HG03060 (cell line): ENCODE measurements at regions not wholly inside any gene's neighbourhood (a gene's known extent, or its start where the extent isn't known, plus 50 kb on each side); places are given as distances from the start of the nearest gene placed in this dataset.
"Not testable (repeated sequence)": the region's sequence is repeated elsewhere in the genome, so short reads cannot be mapped to it uniquely, and the experiment has no call there.

Source experiments
- ATAC-seq: cut with Tn5 transposase; IDR thresholded peaks from one replicate; pipeline ENCODE4 v1.9.1; 2021; ENCODE audit warnings: low read depth, moderate number of reproducible peaks; ENCODE audit not compliant: unreplicated experiment

GRCh38 chr18:33826151-33826550, 248.1 kb downstream of the ASXL3 start:
- ATAC-seq = no peak

GRCh38 chr18:33821503-33821902, 243.5 kb downstream of the ASXL3 start:
- no peak for ATAC-seq

DNA sequence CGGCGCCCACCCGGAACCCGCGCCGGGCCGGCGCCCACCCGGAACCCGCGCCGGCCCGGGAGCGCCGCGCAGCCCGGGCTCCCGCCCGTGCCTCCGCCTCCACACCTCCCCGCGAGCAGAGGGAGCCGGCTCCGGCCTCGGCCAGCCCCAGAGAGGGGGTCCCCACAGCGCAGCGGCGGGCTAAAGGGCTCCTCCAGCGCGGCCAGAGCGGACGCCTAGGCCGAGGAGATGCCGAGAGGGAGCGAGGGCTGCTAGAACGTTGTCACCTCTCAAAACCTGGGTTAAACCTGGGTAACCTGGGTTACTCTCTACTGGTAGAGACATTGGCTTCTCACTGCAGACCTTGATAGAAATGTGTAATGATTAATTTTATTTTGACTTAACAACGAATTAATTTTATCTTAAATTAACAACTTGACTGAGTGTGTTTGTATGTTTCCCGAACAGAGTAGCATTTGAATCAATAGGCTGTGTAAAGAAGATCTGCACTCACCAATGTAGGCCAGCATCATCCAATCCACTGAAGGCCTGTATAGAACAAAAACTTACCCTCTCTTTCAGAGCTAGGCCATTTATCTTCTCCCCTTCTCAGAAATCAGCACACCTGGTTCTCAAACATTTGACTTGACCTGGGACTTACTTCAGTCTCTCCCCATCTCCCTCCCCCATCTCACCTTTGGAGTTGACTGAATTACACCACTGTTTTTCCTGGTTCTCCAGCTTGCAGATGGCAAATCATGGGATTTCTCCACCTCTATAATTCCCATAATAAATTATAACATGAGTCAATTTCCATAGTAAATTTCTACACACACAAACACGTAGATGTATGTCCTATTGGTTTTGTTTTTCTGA, 242.7 kb downstream of the ASXL3 start:
- no peak for ATAC-seq

- not testable (repeated sequence) for ATAC-seq
Measured at GRCh38 chr18:33819692-33820343, 241.8 kb downstream of the ASXL3 start.

DNA sequence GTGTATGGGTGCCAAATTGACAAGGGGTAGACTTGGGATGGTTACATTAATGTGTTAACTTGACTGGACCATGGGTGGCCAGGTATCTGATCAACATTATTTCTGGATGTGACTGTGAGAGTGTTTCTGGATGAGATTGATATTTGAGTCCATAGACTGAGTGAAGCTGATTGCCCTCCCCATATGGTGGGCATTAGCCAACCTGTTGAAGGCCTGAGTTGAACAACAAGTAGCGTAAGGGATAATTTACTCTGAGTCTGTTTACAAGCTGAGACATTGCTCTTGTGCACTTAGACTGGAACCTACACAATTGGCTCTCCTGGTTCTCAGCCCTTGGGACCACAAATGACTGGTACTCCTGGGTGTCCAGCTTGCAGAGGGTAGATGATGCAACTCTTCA, 240.1 kb downstream of the ASXL3 start:
- no peak for ATAC-seq

DNA sequence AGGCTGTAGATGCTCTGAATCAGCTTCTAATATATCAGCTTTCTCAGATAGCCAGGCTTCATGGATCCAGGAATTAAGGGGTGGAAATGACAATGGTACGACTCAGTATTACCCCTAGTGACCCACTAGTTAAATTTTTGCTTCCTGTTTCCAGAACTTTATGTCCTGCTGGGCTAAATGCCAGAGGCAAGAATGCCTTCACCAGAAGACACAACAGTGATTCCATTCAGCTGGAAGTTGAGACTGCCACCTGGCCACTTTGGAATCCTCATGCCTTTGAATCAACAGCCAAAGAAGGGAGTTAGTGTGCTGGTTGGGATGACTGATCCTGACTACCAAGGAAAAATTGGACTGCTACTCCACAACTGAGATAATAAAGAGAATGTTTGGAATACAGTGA, 239.1 kb downstream of the ASXL3 start:
- no peak for ATAC-seq

- ATAC-seq = no peak
Measured at GRCh38 chr18:33814546-33814945, 236.5 kb downstream of the ASXL3 start.

- ATAC-seq = no peak
Measured at GRCh38 chr18:33812186-33812585, 234.2 kb downstream of the ASXL3 start.

DNA sequence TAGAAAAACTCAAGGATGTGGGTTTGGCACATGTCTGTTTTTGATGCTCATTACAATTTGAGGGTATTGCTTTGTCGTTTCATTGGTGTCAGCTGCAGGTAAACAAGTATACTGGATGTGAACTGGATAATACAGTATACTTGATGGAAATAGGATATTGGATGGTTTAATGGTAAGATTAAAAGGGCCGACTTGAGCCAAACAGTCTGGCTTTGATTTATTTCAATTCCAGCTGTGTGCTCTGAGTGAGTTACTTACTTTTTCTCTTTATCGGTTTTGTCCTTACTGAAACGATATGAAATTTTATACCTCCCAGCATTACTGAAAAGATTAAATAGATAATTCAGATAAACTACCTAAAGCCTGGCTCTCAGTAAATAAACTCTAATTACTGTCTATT, 227.6 kb downstream of the ASXL3 start:
- no peak for ATAC-seq

DNA sequence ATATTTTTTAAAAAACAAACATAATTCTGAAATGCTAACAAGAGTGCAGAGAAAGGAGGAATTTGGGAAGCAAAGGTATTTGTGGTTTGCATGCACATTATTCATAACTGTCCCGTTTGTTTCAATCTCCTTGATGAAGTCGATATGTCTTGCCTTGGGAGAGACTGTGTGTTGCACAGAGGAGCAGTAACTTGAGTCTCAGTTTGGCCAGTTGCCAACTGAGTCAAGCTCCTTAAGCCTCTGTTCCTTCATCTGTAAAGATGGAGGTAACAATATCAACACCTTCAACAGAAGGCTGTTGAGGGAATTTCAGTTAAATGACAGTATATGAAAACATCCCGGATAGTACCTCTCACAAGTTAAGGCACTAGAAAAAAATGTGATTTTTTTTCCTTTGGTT, 226.2 kb downstream of the ASXL3 start:
- ATAC-seq = no peak

DNA sequence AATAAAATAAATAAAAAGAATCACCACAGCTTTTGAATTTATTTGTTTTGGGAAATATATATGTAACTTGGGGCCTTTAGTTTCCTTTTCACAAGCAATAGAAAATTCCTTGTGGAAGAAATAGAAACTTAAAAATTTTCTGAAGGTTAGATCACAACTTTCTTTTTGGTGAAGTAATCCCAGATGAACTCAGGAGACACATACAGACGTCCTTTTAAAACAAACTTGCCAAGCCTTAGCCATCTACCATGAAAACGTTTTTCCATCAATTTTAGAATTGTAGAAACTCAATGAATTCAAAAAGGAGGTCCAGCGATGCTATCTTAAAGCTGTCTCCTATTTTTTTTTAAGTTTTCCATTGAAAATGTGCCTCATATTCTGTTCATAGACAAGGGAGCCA, 225.6 kb downstream of the ASXL3 start:
- no peak for ATAC-seq

DNA sequence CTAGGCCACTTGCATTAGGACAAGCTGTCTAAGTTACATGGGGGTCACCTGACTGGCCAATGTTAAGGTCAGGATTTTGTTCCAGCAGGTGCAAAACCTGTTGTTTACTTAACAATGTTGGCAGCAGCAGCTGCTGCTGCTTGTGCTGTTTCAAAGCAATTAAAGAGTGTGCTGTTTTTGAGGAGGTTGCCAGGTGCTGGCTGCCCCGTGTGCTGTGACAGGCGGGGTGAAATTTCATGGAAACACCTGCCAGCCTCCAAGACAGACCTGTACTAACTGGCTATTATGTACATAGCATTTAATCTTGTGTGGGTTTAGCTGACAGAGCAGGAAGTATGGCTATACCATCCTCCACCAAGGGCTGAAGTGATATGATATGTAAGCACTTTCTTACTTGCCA, 224.9 kb downstream of the ASXL3 start:
- ATAC-seq = no peak
